Retinal pigment epithelial cell (primary cell): ENCODE measurements at regions not wholly inside any gene's neighbourhood (a gene's known extent, or its start where the extent isn't known, plus 50 kb on each side); places are given as distances from the start of the nearest gene placed in this dataset.

Experiments
- DNase-seq: peaks from one replicate; pipeline ENCODE4 v3.0.0-alpha.2; 2010; ENCODE audit warnings: low read depth
- H3K4me3 ChIP-seq: 2 replicates; pipeline ENCODE4 v1.5.1; 2011; ENCODE audit warnings: mild to moderate bottlenecking, low read length, control low read depth, moderate library complexity
- CTCF ChIP-seq: conservative IDR thresholded peaks from 2 replicates; pipeline ENCODE4 v1.5.1; 2011; ENCODE audit warnings: low read depth, low read length, control low read depth, inconsistent platforms

- no peak for TF ChIP-seq CTCF
- no peak for DNase-seq
- no peak overlapping the region for H3K4me3 ChIP-seq
Observed at GRCh38 chr2:67797801-67798540, 264.8 kb downstream of the C1D start.

GRCh38 chr2:67798541-67799160, 264.2 kb downstream of the C1D start:
- H3K4me3 ChIP-seq, result no peak overlapping the region
- TF ChIP-seq CTCF, result no peak
- no peak for DNase-seq

- no peak for TF ChIP-seq CTCF
- no peak overlapping the region for H3K4me3 ChIP-seq
- no peak for DNase-seq
Observed at GRCh38 chr2:67799886-67800285, 262.9 kb downstream of the C1D start.

GRCh38 chr2:67802291-67802690, 260.5 kb downstream of the C1D start:
- DNase-seq, result no peak
- TF ChIP-seq CTCF, result no peak
- no peak overlapping the region for H3K4me3 ChIP-seq

GRCh38 chr2:67802824-67803223, 260.0 kb downstream of the C1D start:
- no peak for TF ChIP-seq CTCF
- no peak for DNase-seq

GRCh38 chr2:67806816-67807215, 256.0 kb downstream of the C1D start:
- TF ChIP-seq CTCF, result no peak
- no peak for DNase-seq
- no peak overlapping the region for H3K4me3 ChIP-seq

More at GRCh38 chr2:67802824-67803223, 260.0 kb downstream of the C1D start:
- H3K4me3 ChIP-seq, result no peak overlapping the region

GRCh38 chr2:67808112-67808511, 254.7 kb downstream of the C1D start:
- no peak for TF ChIP-seq CTCF
- DNase-seq, result no peak
- H3K4me3 ChIP-seq, result no peak overlapping the region
